ENCODE measurements at regions not wholly inside any gene's neighbourhood (a gene's known extent, or its start where the extent isn't known, plus 50 kb on each side); places are given as distances from the start of the nearest gene placed in this dataset.

DNA sequence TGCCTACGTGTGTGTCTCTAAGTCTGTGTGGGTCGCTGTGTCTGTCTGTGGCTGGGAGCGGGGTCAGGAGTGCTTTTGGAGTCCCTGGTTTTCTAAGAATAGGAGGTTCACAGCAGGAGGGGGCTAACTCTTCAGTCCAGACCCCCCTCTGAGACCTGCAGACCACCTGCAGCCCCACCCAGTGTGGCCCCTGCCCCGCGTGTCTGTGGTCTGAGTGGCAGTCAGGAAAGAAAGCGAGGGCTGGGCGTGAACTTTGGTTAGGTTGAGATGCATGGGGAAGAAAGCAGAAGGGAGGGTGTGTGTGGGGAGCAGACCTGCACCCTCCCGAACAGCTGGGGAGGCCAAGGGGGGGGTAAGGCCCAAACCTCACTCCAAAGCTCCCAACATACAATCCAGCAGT is 144.9 kb upstream of the TPM1 start:
- TF ChIP-seq, protein P1, sequence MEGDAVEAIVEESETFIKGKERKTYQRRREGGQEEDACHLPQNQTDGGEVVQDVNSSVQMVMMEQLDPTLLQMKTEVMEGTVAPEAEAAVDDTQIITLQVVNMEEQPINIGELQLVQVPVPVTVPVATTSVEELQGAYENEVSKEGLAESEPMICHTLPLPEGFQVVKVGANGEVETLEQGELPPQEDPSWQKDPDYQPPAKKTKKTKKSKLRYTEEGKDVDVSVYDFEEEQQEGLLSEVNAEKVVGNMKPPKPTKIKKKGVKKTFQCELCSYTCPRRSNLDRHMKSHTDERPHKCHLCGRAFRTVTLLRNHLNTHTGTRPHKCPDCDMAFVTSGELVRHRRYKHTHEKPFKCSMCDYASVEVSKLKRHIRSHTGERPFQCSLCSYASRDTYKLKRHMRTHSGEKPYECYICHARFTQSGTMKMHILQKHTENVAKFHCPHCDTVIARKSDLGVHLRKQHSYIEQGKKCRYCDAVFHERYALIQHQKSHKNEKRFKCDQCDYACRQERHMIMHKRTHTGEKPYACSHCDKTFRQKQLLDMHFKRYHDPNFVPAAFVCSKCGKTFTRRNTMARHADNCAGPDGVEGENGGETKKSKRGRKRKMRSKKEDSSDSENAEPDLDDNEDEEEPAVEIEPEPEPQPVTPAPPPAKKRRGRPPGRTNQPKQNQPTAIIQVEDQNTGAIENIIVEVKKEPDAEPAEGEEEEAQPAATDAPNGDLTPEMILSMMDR (conservative IDR thresholded peaks at IDR 0.05; ENCODE audit: low read length) = no peak
- TF ChIP-seq EZH2phosphoT487 (IDR thresholded peaks at IDR 0.05; ENCODE audit: borderline replicate concordance, low read depth, low read length) = no peak
